NCI-H128 (cell line): ENCODE measurements at regions not wholly inside any gene's neighbourhood (a gene's known extent, or its start where the extent isn't known, plus 50 kb on each side); places are given as distances from the start of the nearest gene placed in this dataset.

ENCODE experiments used
- DNase-seq: peaks from one replicate; lab custom pipeline; 2025; ENCODE audit not compliant: unreplicated experiment; lab: John Stamatoyannopoulos, UW

DNA sequence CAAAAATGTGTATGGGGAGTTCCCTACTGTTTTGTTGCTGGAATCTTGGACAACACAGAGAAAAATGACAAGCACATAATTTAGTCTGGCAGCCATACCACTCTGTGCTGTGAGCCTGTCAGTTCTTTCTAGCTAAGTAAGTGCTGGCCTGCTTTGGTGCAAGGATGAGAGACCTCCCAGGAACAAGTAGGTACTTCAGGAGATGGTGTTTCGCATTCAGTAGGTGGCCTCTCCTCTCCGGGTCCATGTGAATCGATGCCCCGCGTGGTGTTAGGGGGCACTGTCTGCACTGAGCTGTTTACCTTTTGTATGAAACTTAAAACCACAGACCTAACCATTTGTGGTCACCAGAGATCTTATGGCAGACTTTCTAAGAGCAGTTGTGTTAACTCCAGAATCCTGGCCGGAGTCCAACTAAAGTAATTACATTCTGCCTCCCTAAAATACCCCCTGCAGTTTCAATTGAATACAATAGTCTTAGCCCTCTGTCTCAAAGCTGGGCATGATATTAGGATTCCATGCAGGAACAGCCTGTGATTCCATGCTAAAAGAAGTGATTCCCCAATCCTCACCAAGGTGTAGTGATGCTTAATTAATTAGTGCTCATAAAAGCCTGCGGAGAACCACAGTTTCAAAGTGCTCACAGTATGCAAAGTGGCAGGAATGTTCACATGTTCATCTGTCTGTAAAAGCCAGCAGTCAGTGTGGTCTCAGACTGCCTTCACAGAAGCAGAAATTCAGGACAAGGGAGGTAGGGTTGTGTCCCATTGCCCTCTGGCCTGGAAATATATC lies 64.2 kb downstream of the LLPH start:
- peak; percentile 96 for DNase-seq

DNA sequence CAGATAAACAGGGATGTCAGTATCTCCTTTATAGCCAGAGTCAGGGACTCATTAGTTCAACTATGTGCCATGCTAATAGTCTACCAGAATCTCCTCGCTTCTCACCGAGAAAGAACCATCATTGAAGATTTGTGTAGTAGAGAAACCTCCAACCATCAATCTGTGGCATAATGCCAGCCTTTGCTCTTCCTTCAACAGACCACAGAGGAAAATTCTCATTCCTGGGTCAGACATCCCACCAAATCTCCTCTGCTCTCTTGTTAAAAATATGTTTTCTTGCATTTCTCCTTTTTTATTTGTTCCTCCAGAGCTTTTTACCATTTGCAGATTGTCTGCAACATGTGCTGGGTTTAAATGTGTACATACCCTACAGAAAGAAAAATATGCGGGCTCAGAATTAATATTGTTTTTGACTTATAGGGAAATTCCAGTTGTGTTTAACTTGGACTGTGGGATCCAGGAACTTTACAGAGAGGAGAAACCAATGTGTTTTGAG lies 64.9 kb downstream of the LLPH start:
- DNase-seq, result no peak

DNA sequence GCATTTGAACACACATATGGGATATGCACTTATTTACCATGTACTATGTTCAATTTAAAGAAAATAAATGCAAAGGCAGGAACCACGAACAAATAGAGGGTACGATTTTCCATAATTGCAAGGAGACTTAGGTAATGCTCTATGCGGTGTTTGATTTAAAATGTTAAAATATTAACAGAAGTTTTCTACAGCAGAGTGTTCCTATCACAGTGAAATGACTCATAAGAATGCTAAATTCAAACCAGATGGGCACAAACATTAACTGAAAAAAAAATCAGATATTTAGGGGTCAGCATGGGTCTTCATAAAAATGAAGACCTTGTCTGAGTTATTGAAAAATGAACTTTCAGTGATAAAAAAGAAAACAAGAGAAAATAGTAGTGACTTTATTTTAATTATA lies 65.4 kb downstream of the LLPH start:
- DNase-seq, result no peak

DNA sequence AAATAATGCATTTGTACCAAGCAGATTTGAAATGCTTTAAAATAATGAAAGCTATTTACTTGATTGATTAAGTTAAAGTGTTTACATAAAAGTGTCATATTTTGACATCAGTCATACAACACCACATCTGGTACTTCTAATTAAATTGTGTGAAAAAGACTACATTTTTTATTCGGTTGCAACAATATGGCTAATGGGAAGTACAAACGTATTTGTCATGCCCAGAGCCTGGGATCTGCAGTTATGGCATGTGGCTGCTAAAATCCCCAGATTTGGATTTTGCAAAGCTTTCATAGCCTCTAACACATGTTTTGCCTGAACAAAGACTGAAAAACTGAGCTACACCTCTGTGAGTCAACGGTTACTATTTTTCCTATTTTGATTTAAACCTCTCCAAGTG lies 66.6 kb downstream of the LLPH start:
- no peak for DNase-seq

DNA sequence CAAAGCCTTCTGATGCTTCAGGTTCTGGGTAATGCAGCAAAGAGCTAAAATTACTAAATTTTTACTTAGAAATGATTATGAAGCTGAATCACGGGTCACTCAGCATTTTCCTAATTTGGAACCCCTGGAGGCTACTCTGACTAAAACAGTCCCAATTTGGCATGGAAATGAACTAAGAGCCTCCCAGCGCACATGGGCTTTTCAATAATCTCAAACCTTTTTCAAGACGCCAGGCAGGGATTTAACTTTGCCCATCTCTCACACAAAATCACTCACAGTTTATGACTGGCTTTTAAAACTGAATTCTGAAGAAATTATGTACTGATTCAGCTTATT lies 68.3 kb downstream of the LLPH start:
- no peak for DNase-seq

DNA sequence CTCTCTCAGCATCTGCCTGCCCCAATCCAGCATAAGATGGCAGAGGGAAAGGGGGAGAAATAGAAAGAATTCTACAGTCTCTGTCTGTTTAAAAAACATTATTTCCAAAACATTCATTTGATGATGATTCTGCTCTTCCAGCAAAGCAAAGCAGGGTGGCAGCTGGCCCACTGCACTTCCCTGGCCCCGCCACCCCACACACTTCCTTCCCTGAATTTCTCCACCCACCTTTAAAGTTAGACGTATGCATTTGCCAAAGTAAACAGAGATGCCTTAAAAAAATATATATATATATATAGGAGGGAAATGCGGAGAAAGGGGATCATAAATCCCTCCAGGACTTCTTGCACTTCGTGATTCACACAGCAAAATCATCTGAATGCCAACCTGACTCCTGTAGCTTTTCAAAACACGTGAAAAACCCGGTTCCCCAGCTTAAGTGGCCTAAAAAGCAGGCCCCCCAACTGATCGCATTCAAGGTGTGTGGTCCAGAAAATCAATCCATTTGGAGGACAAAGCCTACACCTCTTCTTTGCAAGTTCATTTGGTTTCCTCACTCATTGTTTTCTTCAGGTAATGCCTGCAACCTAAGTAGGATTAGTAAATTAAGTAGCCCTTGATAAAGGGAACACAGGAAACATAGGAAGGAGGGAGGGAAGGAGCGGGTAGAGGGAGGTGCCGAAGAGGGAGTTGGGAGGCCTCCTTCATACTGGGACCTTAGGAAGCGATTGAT lies 68.8 kb downstream of the LLPH start:
- DNase-seq, result no peak

DNA sequence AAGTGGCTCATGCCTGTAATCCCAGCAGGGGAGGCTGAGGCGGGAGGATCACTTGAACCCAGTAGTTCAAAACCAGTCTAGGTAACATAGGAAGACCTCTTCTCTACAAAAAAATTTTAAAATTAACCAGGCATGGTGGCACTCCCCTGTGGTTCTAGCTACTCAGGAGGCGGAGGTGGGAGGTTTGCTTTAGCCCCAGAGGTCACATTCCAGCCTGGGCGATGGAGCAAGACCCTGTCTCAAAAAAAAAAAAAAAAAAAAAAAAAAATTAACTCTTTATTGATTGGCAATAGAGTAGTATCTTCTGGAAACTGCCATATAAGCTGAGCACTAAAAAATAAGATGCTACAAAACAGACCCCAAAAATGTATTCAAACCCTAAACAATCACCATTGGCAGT lies 69.5 kb downstream of the LLPH start:
- DNase-seq, result no peak

DNA sequence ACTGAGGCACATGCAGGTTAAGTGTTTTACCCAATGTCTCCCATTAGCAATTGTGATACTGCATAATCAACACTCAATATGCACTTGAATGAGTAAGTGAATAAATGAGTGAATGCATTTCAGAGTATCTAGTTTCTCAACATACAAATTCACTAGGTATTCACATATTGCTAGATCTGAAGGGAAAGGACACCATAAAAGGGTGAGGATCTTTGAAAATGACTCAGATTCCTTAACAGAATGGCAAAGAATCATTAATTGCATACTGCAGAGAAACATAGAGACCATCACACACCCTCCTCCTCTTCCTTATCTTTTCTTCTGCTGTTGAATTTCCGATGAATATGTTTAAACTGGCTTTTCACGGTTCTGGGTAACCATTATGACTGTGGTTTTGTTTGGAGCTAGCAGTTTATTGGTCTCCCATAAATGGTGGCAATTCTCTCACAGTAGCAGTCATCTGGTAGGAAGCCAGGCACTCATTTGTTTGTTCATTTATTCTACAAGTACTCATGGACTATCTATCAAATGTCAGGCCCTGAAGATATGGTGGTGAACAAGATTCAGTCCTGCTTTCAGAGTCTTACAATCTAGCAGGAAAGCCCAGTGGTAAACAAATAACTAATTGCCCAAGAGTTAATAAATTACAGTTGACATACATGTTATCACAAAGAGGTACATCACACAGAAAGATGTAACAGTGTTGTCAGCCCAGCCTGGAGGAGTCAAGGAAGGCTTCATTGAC lies 70.2 kb downstream of the LLPH start:
- DNase-seq, result no peak

DNA sequence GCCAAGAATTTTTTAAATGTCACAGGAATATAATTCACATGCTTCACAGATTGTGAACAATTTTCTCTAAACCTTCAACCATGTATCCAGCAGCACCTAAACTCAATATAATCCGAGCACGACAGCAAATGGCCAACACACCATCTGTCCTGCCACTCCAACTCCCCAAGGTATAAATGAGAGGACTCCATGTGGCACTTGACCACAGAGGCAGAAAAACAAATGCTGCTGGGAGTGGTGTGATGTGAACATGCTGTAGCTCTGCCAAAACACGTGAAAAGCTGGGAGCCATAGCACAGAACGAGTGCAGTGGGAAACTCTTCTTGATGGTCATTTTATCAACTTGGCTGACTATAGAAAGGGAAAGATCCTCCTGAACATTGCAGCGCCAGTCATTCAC lies 70.9 kb downstream of the LLPH start:
- DNase-seq, result no peak

DNA sequence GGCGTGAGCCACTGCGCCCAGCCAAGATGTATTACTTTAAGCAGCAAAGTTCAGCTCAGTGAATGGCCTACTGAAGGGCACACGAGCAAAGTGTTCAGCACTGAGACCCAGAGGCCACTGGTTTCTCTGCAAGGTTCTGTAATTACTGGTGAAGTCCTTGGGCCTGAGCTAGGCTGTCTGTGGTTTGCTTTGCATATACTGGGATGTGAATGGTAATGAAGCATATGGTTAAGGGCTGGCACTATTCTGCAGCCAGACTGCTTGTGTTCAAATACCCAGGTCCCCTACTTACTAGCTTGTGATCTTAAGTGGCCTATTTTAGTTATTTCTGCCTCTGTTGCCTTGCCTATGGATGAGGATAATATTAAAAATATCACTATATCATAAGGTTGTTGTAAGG lies 72.0 kb downstream of the LLPH start:
- no peak for DNase-seq

DNA sequence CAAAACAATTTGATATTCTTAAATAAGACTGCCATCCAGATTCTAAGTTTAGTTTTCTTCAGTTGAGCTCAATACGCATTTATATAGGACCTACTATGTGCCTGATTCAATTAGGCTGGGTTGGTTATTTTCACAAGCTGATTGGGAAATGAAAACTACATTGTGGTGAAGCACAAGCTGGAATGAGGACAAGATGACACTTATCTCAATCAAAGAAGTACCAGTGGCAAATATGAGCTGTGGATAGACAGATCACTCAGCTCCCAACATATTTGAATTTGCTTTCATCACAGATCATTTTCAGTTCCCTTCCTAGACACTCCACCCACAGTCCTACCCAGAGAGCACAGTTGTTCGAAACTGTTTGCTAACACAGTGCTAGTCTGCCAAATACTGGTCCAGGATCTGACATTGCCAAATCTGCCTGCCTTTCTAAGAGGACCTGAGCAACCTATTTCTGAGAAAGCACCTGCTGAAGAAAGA lies 74.7 kb downstream of the LLPH start:
- no peak for DNase-seq

DNA sequence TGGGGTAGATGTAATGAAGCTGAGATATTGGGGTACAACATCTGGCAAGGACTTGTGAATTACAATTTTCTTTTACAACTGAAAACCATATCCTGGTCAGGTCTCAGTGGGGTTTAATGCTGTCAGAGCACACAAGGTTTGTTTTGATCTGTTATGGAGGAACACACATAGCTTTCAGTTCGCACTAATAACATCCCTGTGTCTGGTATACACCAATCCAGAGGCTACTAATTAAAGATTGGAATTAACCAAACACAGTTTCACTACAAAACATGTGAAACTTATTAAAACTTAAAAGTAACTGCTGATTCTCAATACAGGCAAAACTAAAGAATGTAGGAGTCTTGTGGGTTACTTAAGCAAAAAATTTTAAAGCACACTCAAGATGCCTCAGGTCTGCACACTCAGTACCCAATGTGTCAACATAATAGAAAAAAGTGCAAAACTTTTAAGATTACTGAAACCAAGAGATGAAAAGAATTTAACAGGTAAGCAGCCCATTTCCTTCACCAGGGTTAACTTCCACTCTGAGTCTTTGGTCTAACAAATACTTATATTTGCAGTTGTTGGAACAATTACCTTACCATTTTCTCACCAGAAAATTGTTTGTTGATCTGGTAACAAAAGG lies 77.4 kb downstream of the LLPH start:
- no peak for DNase-seq

DNA sequence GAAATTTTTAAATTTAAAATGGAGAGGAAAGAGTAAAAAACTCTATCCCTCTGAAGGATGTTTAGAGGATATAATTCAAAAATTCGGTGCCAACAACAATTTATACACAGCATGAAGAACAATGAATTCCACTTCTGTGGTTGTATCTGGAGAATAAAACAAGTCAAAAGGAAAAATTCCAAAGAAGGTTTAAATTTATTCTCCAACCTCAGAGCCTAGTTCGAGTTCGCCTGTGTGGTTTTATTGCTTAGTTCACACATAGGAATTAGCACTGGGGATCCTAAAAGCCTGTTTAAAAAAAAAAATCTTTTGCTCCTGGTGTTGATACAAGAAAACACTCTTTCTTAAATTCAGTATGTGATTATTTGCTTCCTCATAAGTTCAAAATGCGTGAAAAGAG lies 79.2 kb downstream of the LLPH start:
- no peak for DNase-seq

DNA sequence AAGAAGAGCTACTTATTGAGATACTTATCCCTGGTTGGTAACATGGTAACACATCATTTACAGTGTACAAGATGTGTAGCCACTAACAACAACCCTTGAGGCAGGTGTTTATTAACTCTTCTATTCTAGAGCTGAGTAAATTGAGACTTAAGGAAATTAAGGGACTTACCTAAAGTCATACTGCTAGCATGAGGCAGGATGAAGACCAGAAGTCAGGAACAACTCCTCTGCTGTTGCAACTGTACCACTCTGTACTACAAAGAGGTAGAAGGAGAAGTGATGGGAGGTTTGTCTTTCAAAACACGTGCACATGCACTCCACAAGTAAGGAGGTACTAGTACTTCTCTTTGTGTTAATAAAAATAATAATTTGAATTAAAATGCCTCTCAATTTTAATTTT lies 79.9 kb downstream of the LLPH start:
- DNase-seq, result no peak

DNA sequence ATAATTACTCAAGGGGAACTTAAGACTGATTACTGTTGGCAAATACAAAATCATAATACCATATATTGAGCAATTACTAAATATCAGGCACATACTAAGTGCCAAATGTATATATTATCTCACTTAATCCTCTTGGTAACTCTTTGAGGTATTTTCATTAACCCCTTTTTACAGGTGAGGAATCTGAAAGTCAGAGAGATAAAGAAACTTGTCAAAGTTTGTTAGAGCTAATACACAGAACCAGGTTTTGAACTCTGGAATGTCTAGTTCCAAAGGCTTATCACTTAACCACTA lies 80.3 kb downstream of the LLPH start:
- no peak for DNase-seq

DNA sequence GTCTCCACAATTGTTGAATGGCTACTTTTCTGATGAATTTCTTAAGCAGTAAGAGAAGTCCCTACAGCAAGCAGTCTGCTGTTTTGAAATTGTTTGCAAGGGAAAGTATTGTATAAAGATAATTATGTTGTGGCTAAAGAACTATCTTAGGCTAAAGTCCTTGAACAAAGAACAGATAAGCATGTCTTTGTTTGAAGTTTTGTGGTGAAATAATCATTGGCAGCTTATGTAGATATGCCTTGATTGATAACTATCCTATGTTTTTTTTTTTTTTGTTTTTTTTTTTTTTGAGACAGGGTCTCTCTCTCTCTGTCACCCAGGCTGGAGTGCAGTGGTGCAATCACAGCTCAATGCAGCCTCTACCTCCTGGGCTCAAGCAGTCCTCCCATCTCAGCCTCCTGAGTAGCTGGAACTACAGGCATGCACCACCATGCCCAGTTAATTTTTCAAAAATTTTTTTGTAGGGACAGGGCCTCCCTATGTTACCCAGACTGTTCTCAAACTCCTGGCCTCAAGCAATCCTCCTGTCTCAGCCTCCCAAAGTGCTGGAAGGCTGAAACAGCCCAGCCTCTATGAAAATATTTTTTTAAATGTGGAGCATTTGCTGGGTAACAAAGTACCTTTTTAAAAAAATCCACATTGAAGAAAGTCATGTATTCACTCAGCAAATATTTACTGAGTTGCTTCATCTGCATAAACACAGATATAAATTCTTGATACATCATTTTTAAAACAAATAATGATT lies 80.8 kb downstream of the LLPH start:
- no peak for DNase-seq

DNA sequence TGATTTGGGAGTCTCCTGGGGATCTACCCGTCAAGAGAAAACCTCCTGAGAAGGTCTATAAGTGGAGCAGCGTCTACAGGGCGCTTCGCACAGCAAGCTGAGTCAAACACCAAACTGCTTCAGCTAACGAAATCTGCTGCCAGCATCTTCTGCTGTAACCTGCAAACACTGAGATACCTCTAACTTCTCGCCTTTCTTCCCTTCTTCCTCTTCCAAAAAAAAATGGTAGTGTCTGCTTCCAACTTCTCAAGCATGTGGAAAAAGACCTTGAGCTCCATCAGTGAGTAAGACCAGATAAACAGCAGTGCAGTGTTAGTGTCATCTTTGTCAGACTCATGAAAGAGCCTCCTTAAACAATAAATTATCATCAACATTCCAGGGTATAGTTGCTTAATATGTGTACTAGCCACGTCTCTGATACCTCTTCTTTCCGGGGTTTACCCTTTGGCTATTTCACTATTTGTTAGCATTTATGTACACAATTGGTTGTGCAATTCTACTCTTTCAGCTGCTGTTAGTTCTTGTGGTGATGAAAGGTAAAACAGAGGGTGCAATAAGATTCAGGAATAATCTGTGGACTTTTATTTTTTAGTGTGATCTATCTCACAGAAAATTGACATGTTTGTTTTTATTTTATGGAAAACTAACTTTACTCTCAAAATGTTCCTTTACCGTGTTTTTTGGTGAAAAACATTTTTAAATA lies 81.6 kb downstream of the LLPH start:
- DNase-seq, result no peak

DNA sequence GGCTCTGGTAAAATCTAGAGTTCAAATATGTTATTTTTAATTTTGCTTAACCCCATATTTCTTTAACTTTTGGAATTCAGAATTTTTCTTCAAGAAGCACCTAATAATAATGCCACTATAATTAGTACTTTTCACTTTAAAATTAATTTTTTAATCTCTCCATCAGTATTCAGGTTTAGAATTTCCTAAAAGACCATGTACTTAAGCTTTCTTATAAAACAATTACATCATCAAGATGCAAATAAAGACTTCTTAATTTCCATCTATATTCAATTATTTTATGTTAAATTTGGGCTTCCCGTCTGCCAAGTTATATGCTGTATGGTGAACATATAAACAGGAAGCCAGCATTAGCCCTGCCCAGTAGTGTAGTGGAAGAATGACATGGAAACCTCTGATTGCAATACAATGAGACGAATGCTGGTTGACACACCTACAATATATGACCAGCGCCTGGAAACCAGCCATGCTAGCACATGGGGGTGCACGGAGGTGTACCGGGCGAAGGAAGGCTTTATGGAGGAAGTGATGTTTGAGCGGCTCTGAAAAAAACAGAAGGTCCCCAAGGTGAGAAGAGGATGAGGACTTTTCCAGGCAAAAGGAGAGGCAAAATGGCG lies 82.2 kb downstream of the LLPH start:
- DNase-seq, result no peak

DNA sequence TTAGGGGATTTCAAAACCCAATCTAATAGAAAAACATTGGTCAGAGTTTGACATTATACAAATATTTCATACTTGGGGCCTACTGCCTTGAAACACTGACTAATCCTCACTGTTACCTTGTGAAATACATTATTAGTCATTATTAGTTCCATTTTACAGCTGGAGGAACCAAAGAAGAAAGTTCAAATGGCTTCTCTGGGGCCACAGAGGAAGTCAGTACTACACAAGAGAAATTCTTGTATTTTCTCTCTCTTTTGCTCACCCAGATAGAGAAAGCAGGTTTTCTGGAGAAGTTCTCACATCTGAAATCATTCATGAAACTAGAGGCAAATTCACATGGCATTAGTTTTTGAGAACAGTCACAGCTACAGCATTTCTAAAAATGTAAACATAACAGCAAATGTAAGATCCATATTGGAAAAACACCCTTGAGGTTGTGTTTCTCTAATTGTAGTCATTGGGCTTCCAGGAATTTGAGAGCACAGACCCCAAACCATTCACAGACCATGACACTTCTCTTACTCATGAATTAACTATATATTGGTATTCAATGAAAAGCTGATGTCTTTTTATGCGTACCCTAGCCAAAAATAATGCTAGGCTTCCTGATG lies 83.0 kb downstream of the LLPH start:
- DNase-seq, result no peak
